ENCODE measurements at regions not wholly inside any gene's neighbourhood (a gene's known extent, or its start where the extent isn't known, plus 50 kb on each side); places are given as distances from the start of the nearest gene placed in this dataset.

DNA sequence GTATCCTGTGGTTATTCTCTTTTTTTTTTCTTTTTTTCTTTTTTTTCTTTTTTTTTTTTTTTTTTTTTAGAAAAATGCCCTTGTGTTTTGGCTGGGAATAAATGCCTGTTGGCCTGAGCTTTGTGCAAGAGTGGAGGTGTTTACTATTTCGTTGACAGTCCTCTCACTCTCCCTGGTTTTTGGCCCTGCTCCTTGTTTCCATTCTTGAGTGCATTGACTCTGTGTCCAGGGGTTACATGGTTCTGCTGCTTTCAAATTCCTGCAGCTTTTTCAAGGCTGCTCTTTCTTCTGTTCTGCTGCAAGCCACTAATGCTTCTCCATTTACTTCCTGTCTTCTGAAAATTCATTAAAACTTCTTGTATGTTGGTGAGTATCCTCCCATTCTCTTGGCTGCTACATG lies 59.7 kb upstream of the TBX20 start:
- dilution Hi-C loops (cut with HindIII; ENCODE audit: low sequenced_read_pairs, unreplicated experiment), result no loop called here
- Histone ChIP-seq H3K9ac (ENCODE audit: low read depth, low read length) (no peak overlapping the region), H3K9me3 (ENCODE audit: control insufficient read depth, insufficient read depth, low read length) (no peaks in the 10 kb centered on the region), H4K5ac (ENCODE audit: low read depth, low read length) (no peak overlapping the region), H2BK20ac (ENCODE audit: low read depth, low read length) (no peak overlapping the region), H2BK120ac (ENCODE audit: low read depth, low read length) (no peak overlapping the region), H3K27ac (ENCODE audit: insufficient read depth, low read length) (no peak overlapping the region), H2BK5ac (ENCODE audit: low read depth, low read length, poor library complexity, severe bottlenecking) (no peak overlapping the region), H3K4me1 (ENCODE audit: control insufficient read depth, insufficient read depth, low read length) (no peaks in the 10 kb centered on the region), H3K79me1 (ENCODE audit: low read depth in 1 of 2, low read length in 2 of 2) (no peaks in the 10 kb centered on the region), H4K8ac (ENCODE audit: low read depth in 2 of 2, low read length in 2 of 2) (no peak overlapping the region), H2AK9ac (replicated peaks; ENCODE audit: low read depth, low read length, poor library complexity) (no peak overlapping the region), H3K14ac (replicated peaks; ENCODE audit: low read depth, low read length) (no peak overlapping the region), H2BK15ac (ENCODE audit: low read depth, low read length) (no peak overlapping the region), H4K20me1 (ENCODE audit: insufficient read depth, low read length) (no peaks in the 10 kb centered on the region), H2AFZ (replicated peaks; ENCODE audit: low read length, poor library complexity) (no peak overlapping the region), H3K4ac (ENCODE audit: low read depth, low read length) (no peak overlapping the region), H3K4me2 (ENCODE audit: low read depth, low read length) (no peak overlapping the region), H3K18ac (ENCODE audit: low read depth, low read length) (no peak overlapping the region), H3K4me3 (ENCODE audit: insufficient read depth, low read depth, low read length) (no peak overlapping the region), H3K27me3 (ENCODE audit: control insufficient read depth, insufficient read depth, low read length) (no peaks in the 10 kb centered on the region), H3K23ac (ENCODE audit: low read depth, low read length) (no peak overlapping the region), H3K36me3 (ENCODE audit: control insufficient read depth, insufficient read depth, low read length) (no peaks in the 10 kb centered on the region), H2AK5ac (ENCODE audit: low read depth, low read length) (no peak overlapping the region), H3K56ac (ENCODE audit: extremely low read depth, insufficient read depth, low read length) (no peak overlapping the region), H3K9me1 (ENCODE audit: insufficient read depth, low read length) (no peaks in the 10 kb centered on the region), H4K91ac (ENCODE audit: insufficient read depth, low read depth, low read length) (no peak overlapping the region)
- in situ Hi-C loops (cut with MboI; ENCODE audit: low sequenced_read_pairs), result no loop called here
- ATAC-seq (ENCODE audit: low read depth), result no peak
- DNase-seq, result no peak
- no TSS peak for BruUV-seq (replicated peaks)
- intact Hi-C loops (cut with micrococcal nuclease), result no loop called here
- POLR2A ChIA-PET (ENCODE audit: unreplicated experiment), result no interaction called here
- CTCF ChIA-PET, result no interaction called here
- no peak for TF ChIP-seq RAD21 (IDR thresholded peaks at IDR 0.05; ENCODE audit: low read length)
- TF ChIP-seq CHD1 (IDR thresholded peaks at IDR 0.05; ENCODE audit: low read depth, low read length), result no peak
- TF ChIP-seq, protein P1, sequence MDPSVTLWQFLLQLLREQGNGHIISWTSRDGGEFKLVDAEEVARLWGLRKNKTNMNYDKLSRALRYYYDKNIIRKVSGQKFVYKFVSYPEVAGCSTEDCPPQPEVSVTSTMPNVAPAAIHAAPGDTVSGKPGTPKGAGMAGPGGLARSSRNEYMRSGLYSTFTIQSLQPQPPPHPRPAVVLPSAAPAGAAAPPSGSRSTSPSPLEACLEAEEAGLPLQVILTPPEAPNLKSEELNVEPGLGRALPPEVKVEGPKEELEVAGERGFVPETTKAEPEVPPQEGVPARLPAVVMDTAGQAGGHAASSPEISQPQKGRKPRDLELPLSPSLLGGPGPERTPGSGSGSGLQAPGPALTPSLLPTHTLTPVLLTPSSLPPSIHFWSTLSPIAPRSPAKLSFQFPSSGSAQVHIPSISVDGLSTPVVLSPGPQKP (IDR thresholded peaks at IDR 0.05; ENCODE audit: borderline replicate concordance, low read depth, low read length), result no peak
- no peak for TF ChIP-seq CEBPB (IDR thresholded peaks at IDR 0.05; ENCODE audit: low read depth, low read length)
- TF ChIP-seq BHLHE40 (IDR thresholded peaks at IDR 0.05; ENCODE audit: low read depth, low read length), result no peak
- TF ChIP-seq MXI1 (IDR thresholded peaks at IDR 0.05; ENCODE audit: borderline replicate concordance, low read depth, low read length), result no peak
- no peak for TF ChIP-seq MAFK (IDR thresholded peaks at IDR 0.05; ENCODE audit: low read depth, low read length)
- TF ChIP-seq MAZ (IDR thresholded peaks at IDR 0.05; ENCODE audit: borderline replicate concordance, low read depth, low read length), result no peak
- no peak for TF ChIP-seq NFE2L2 (IDR thresholded peaks at IDR 0.05; ENCODE audit: low read depth, low read length)
- TF ChIP-seq SMC3 (IDR thresholded peaks at IDR 0.05; ENCODE audit: low read depth, low read length), result no peak
- TF ChIP-seq RCOR1 (IDR thresholded peaks at IDR 0.05; ENCODE audit: insufficient replicate concordance, low read length), result no peak
- TF ChIP-seq, protein P2, sequence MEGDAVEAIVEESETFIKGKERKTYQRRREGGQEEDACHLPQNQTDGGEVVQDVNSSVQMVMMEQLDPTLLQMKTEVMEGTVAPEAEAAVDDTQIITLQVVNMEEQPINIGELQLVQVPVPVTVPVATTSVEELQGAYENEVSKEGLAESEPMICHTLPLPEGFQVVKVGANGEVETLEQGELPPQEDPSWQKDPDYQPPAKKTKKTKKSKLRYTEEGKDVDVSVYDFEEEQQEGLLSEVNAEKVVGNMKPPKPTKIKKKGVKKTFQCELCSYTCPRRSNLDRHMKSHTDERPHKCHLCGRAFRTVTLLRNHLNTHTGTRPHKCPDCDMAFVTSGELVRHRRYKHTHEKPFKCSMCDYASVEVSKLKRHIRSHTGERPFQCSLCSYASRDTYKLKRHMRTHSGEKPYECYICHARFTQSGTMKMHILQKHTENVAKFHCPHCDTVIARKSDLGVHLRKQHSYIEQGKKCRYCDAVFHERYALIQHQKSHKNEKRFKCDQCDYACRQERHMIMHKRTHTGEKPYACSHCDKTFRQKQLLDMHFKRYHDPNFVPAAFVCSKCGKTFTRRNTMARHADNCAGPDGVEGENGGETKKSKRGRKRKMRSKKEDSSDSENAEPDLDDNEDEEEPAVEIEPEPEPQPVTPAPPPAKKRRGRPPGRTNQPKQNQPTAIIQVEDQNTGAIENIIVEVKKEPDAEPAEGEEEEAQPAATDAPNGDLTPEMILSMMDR (conservative IDR thresholded peaks at IDR 0.05; ENCODE audit: low read depth, low read length), result no peak
- TF ChIP-seq FOS (IDR thresholded peaks at IDR 0.05; ENCODE audit: low read depth, low read length), result no peak
- no CpG with 5 or more reads among the region's 1 CpG for WGBS, 2 experiments (ENCODE audit: extremely low coverage in 2 of 2, insufficient read length in 1 of 2)

Measured in IMR-90 (cell line).